ENCODE measurements at regions not wholly inside any gene's neighbourhood (a gene's known extent, or its start where the extent isn't known, plus 50 kb on each side); places are given as distances from the start of the nearest gene placed in this dataset.
"Not testable (repeated sequence)": the region's sequence is repeated elsewhere in the genome, so short reads cannot be mapped to it uniquely, and the experiment has no call there.

DNA sequence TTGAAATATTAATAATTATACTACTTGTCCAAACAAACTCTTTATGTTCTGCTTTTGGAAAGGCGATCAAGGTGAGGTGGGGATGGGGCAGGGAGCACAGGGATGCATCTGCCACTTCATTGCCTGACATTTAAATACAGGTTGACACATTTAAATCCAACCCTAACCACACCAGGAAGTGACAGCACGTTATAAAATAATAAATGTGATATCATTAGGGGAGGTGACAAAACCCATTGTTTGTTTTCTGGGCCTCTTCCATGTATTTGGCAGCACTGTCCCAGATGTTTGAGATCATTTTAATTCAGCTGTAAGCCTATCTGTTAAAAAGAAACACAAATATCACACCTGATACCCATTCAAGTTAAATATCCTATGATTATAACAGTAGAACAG, 342.4 kb upstream of the ARID1B start:
- DNase-seq: no peak

DNA sequence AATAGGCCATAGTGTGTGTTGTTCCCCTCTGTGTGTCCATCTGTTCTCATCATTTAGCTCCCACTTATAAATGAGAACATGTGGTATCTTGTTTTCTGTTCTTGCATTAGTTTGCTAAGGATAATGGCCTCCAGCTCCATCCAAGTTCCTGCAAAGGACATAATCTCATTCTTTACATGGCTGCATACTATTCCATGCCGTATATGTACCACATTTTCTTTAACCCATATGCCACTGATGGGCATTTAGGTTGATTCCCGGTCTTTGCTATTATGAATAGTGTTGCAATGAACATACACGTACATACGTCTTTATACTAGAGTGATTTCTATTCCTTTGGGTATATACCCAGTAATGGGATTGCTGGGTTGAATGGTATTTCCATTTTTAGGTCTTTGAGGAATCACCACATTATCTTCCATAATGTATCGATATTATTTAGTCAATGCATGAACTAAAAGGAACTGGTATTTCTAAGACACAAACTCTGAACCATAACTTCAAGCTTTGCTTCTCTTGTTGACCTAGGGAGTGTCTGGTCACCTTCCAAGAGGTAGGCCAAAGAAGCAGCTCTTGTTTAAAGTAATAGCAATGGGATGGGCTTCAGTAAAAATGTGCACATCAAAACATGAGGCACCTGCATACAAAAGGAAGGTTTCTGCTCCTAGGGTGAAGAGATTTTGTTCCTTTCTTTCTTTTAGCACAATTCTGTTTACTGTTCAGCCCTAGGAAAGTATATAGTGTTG, 343.0 kb upstream of the ARID1B start:
- DNase-seq: no peak

DNA sequence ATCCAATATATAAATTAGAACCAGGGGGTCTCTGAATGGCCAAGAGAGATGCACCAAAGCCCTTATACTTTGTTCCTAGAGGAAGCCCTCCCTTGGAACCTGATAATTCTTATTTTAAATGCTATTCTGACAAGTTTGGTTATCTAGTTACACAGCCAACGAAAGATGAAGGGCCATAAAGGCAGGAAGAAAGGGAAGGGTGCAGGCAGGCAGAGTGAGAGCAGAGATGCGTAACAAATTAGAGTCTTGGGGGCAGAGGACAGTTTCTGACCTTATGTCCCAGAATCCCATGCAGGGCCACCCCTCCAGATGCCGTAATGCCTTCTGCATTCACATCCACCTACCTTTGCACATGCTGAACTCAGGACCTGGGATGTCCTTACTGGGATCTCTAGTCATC, 344.6 kb upstream of the ARID1B start:
- DNase-seq: no peak

DNA sequence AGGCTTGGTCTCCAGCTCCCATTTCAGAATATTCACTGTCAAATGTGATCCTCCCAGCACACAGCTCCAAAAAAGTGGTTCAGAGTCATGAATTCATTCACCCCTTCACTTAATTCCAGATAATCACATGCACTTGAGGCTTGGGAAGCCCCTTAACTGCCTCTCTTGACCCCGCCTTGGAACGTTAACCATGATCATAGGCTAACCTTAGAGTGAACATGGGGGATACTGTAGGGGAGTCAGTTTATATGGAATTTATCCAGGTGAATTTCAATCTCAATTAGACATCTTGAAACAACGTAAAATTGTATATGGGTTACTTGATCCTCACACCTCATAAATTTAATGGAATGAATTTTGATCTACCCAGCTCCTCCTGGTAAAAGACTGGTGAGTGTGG, 346.8 kb upstream of the ARID1B start:
- DNase-seq: no peak

DNA sequence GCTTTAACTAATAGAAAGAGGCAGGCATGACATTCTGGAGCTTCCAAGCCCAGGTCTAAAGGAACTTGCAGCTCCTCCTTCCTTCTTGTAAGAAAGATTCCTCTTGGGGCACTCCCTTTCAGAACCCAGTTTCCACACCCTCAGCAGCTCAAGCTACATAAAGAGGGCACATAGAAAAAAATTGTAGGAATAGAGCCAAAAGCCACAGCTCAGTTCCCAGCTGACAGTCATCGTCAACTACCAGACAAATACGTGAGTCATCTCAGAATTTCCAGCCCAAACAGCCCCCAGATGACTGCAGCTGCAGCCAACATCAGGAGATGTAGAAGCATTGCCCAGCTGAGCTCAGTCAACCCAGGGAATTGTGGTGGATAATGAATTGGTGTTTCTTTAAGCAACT, 349.8 kb upstream of the ARID1B start:
- no peak for DNase-seq

DNA sequence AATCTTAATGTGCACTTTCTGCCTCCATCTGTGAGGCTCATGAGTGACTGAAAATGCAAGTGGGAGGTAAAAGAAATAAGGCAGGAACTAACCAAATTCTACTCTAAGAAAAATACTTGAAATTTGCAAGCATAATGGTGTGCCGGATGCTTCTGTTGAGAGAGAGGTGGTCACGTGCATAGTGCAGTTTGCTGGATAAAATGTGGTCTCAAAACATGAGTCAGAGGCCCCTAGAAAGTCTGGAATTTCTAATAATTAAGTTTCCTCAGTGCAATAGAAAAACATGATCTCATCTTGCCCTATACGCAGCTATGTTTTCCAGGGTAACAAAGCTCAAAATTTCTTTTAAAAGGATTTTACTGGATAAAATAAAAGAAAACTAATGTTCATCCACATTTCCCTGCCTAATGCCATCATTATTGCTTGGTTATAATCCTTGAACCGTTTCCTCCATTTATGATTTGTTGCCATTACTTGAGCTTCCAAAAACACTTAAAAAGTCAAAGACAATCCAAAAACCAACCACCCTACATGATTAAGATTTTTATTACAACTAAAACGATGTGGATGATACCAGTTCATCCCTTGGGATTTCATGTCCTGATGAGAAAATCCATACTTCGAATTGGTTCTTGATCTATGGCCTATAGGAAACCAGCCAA, 351.7 kb upstream of the ARID1B start:
- no peak for DNase-seq

DNA sequence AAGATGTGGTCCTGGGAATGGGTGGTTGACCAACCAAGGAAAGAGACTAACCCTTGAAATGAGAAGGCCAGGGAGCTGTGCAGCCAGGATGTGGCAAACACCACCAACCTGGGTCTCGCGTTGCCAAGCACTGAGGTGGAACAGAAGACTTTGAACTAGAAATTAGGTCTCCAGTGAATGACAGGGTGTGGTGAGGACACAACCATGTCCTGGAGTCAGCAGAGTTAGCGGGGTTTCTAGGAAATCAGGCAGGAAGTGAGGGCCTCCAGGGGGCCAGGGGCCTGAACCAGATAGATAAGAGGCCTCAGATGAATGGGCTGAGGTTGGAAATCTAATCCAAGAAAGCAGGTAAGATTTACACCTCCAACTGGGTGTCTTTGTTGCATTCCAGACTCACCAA, 353.3 kb upstream of the ARID1B start:
- DNase-seq: no peak

DNA sequence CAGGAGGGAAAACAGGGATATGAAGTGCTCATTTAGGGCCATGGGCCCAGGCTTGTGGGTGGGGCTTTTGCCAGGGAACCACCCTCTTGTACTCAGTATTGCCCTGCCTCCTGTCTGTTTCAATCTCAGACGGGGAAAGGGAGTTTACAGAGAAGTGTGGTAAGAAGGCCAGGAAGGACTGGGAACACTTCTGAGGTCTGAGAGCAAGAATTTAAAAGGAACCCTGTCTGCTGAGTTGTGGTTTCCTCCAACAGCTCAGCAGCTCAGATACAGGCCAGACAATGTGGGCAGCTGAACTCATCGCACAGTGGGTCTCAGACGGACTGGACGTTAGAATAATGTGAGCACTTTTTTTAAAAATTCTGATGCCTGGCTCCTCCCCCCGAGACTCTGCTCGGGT, 354.1 kb upstream of the ARID1B start:
- DNase-seq: no peak

DNA sequence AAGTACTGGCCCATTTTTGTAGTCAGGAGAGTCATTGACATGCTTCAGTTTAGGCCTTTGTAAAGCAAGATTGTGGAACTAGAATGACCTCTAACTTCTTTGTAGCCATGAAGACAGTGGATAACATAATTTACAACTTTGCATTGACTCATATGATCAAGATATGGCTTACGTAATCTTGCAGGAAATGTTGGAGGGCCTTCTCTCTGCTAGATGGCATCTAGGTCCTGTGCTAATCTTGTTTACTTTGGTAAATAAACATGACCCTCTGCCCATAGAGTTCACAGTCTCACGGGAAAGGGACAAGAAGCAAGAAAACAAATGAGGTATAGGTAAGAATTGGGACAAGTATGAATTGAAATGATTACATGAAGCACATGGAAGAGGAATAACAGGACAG, 355.2 kb upstream of the ARID1B start:
- DNase-seq: no peak

DNA sequence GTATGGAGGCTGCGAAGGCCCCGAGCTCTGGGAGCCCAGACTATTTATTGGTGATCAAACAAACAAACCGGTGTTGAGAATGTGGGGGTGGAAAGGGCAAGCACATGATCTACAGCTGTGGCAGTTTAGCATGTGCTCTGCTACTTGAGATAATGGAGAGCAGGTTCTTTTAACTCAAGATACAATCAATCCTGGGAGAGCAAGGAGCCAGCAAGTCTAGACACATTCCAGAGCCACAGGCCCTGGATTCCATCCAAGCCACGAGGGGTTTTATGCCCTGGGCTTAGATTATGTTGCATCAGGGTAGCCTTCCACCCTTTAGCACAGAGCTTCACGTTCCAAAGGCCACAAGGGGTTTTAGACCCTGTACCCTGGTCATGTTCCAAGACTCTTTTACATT, 355.9 kb upstream of the ARID1B start:
- not testable (repeated sequence) for DNase-seq

DNA sequence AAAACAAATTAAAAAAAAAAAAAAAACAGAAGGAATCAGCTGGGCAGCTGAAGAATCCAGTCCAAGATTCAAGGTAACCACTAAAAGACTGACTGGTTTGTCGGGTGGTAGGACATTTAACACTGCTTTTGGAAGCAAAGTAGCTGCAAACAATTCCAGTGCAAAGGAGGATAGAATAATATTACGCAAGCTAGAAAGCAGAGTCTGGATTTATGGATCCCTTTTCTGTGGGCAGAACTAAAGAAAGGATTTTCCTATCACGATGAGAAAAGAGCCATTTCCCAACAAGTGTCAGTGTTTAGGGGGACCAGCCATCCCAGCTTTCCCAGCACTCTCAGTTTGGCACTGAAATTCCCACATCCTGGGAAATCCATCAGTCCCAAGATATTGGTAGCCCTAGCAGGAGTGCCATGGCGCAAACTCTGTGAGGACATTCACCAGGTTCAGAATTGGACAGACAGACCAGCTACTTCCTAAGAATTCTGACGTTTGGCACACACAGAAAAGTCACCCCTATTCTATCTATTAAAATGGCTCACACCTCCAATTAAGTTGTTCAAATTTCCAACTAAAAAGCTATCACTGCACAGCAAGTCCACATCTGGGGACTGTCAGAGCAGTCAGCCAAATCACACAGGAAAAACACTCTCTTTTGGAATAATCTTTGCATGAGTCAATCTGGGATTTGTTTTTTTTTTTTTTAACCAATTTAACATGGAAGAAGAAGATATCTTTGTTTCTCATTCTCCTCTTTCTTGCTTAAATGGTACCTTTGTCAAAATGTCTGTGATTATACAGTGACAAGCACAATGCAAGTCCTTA, 356.8 kb upstream of the ARID1B start:
- DNase-seq: no peak

DNA sequence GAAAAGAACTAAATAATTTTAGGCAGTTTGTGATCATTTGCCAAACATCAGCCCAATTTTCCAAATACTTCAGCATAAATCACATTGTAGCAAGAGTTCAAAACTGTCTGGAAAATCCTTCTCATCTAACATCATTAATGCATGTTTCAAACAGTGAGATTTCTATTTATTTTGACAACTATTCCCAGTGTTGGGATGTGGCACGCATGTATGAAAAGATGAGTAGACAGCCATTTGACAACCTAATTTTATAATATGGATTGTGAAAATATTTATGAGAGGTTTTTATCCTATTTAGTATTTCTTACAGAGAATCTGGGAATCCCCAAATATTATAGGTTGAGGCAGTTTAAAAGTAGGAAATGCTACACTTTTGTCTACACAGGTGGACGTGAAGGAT, 357.6 kb upstream of the ARID1B start:
- no peak for DNase-seq

DNA sequence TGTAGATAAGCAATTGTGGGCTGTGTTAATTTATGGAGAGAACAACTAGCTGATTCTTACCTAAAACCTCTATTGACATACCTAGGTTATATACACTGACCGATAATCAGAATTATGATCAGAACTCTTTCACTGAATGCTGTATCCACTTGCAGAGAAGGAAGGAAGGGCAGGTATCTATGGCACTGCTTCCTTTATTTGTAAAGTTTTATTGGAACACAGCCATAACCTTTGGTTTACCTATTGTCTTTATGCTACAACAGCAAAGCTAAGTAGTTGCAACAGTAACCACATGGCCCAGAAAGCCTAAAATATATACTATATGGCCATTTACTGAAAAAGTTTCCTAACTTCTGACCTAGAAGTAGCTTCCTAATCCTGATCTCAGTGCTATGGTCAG, 358.9 kb upstream of the ARID1B start:
- no peak for DNase-seq

DNA sequence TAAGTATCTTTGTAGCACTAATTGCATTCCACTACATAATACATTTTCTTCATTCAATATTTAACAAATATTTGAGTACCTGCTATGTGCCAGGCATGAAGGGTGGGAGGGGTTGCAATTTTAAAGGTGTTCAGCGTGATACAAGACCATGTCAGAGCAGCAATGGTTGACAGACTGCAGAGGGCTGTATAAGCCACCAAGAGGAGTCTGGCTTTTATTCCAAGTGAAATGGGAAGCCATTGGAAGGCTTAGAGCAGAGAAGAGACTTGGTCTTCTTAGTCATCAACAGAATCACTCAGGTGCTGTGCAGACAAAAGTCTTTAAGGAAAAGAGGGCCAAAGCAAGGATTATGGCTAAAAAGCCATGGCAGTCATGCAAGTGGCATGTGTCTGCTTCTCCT, 360.8 kb upstream of the ARID1B start:
- no peak for DNase-seq

DNA sequence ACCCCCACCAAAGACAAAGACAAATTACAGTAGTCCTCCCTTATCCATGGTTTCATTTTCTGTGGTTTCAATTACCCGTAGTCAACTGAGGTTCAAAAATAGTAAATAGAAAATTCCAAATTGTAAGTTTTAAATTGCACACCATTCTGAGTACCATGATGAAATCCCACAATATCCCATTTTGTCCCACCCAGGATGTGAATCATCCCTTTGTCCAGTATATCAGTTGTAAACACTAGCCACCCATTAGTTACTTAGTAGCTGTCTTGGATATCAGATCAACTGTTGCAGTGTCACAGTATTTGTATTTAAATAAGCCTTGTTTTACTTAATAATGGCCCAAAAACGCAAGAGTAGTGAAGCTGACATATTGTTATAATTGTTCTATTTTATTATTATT, 364.0 kb upstream of the ARID1B start:
- no peak for DNase-seq

DNA sequence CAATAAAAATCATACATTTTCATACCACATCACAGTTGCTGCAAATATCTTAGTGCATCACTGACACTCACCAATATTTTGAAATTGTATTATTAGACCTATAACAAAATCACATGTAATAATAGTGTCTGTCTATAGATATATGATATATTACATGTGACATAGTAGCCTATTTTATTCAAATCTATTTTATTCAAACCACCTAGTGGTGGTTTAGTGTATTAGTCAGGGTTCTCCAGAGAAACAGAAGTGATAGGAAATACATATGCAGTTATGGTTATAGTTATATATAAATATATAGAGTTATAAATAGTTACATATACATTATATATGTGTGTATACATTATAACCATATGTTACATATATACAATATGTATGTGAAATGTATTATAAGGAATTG, 366.5 kb upstream of the ARID1B start:
- DNase-seq: no peak

DNA sequence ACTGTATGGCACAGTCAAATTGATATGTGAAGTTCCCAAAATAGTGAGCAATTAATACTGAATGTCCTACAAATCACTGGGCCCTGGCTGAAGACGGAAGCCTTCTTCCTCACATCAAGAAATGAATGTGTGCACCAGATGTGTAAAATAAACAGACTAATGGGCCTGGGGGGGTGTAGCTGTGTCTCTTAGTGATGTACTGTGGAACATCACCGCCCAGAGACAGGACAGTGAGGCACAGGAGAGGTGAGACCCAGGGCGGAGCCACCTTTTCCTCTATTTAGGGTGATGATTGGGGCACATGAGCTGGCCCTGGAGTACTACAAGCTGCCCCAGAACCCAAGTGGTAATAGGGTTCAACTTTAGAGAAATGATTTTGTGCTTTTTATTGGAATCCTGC, 368.5 kb upstream of the ARID1B start:
- no peak for DNase-seq

DNA sequence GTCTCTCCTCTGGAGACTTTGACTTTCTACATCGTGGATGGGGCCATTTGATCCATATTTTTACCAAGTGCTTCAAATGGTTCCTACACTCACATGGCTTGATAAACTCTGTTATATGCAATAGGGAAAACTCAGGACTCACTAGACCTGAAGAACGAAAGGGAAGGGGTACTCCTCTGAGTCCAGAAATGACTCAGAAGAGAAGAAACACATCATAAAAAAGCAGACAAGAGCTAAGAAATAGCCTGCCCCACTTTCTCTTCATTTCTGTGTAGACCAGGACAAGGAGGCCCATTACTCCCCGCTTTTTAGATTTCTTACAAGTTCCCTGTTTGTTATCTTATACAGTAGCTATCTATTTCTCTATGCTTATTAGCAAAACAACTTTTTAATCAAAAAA, 369.8 kb upstream of the ARID1B start:
- no peak for DNase-seq

DNA sequence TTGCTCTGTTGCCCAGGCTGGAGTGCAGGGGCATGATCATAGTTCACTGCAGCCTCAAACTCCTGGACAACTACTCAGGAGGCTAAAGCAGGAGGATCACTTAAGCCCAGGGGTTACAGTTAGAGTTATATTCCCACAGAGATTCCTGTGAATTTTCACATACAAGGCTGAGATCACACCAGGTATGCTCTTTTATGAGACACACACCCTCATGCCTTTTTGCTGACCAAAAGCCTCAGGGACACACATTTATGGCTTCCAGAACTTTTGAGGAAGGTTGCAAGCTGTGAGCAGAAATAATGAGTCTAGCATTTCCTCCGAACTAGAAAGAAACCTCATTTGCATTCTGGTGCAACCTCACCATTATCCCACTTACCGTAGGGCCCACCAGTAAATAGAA, 370.5 kb upstream of the ARID1B start:
- no peak for DNase-seq

DNA sequence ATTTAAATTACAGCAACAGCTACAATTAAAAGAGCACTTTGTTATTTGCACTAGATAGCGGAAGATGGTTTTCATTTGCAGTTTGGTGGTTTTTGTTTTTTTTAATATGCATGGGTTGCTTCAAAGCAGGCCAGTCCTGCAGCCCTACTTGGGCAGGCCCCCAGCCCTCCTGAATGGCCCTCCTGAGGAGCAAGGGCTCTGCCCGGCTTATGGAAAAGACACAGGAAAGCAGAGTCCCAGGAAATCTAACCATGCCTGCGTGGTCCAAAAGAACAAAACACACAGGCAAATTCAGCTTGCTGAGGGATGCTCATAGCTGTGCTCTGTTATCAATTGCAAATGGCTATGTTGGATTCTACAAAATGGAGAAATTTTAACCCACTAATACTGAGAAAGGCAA, 371.1 kb upstream of the ARID1B start:
- no peak for DNase-seq

DNA sequence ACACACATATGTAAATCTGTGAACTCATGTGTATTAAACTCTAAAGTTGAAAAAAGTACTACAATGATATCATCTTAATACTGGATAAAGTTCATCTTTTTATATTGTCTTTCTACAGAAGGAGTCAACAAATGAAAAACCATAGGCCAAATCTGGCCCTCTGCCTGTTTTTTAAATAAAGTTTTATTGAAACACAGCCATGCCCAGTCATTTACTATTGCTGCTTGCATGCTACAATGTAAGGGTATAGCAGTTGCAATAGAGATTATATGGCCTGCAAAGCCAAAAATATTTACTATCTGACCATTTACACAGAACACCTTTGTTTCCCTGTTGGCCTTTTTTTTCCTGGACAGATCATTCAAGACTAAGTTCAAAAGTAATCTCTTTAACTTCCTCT, 374.6 kb upstream of the ARID1B start:
- DNase-seq: no peak

DNA sequence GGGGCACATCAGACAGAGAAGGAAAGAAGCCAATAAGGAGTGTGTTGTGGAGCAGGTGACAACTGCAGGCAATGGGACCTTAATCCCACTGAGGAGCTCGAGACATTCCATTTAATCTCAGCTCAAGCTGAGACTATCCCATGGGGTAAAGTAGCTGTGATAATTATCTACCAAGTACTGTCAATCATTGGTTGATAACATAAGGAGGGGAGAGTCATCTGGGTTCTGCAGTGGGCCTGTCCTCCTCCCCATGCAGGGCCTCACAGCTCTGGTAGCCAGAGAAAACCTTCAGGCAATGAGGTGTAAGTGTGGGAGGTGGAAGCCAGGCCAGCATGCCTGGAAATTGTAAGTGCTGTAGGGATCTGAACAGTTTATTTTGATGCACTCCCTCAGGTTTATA, 375.0 kb upstream of the ARID1B start:
- DNase-seq: no peak

DNA sequence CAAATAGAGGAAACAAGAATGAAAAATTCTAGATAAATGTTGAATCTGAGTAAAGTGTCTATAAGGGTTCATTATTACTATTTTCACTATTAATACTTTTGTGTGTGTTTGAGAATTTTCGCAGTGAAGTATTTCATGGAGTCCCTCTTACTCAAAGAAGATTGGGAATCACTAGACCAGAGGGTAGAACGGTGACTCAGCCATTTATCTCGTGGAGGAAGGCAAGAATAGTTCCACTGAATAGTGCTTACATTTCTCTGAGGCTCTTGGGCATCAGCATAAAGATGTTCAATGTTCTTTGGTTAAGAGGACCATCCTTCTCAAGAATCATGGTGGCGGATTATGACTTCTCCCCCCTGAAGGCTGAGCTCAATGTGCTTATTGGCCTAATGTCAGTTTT, 376.7 kb upstream of the ARID1B start:
- DNase-seq: no peak

DNA sequence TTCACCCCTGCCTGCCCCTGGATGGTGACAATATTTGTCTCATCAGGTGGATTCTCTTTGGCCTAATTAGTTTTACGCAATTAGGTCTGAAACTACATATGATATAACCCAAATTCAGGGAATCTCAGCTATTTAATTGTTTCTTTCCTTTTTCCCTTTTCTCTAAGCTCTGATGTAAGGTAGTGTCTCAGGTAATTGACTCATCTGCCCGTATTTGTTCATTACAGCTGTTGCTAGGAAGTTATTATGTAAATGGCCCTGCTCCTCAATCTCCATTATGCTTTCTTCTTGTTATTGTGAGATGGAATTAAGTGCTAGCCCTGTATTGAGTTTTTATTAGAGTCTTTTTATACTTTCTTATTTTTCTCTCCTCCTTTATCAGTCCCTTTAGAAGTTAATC, 378.2 kb upstream of the ARID1B start:
- DNase-seq: no peak
